Spleen (tissue), 11 donors: ENCODE measurements at regions not wholly inside any gene's neighbourhood (a gene's known extent, or its start where the extent isn't known, plus 50 kb on each side); places are given as distances from the start of the nearest gene placed in this dataset.

Experiments
- DNase-seq: peaks from one replicate; pipeline ENCODE4 v3.0.0-alpha.2; 2020
- H3K27ac ChIP-seq, 8 donors: fragments of 200-600 bp; sonication (generic) in 7 of 8; 1 replicate in 4 of 8; 2 replicates in 4 of 8; pipeline versions ENCODE4 v1.5.0 to v1.8.0; 2016 to 2021; ENCODE audit warnings: inconsistent platforms in 4 of 8, mild to moderate bottlenecking in 4 of 8, moderate library complexity in 1 of 8
- H3K27me3 ChIP-seq, 7 donors: fragments of 200-600 bp; sonication (generic) in 6 of 7; replicated peaks in 1 of 7; 1 replicate in 4 of 7; 2 replicates in 3 of 7; pipeline versions ENCODE4 v1.5.0 to v1.8.0; 2016 to 2021; ENCODE audit warnings: inconsistent platforms in 3 of 7, mild to moderate bottlenecking in 1 of 7
- H3K36me3 ChIP-seq, 6 donors: fragments of 200-600 bp; sonication (generic) in 5 of 6; 1 replicate in 4 of 6; 2 replicates in 2 of 6; pipeline versions ENCODE4 v1.5.0 to v1.8.0; 2016 to 2021; ENCODE audit warnings: inconsistent platforms in 2 of 6
- H3K4me1 ChIP-seq, 6 donors: fragments of 200-600 bp; sonication (generic) in 5 of 6; 1 replicate in 3 of 6; 2 replicates in 3 of 6; pipeline versions ENCODE4 v1.5.0 to v1.8.0; 2016 to 2021; ENCODE audit warnings: inconsistent platforms in 3 of 6
- H3K4me3 ChIP-seq, 8 donors: fragments of 200-600 bp; sonication (generic) in 7 of 8; 1 replicate in 4 of 8; 2 replicates in 4 of 8; pipeline versions ENCODE4 v1.5.0 to v1.8.0; 2016 to 2021; ENCODE audit warnings: inconsistent platforms in 4 of 8, mild to moderate bottlenecking in 4 of 8, moderate library complexity in 2 of 8
- H3K9me3 ChIP-seq, 8 donors: fragments of 200-600 bp; sonication (generic) in 7 of 8; 1 replicate in 4 of 8; 2 replicates in 4 of 8; pipeline versions ENCODE4 v1.5.0 to v1.8.0; 2016 to 2021; ENCODE audit warnings: inconsistent platforms in 4 of 8
- CTCF ChIP-seq, 11 experiments: fragments of 200-600 bp in 7 of 11; fragments of 450-650 bp in 4 of 11; sonication (generic) in 4 of 11; IDR thresholded peaks in 8 of 11; conservative IDR thresholded peaks in 3 of 11; 1 replicate in 7 of 11; 2 replicates in 4 of 11; pipeline versions ENCODE4 v1.4.0 to v1.8.0; 2016 to 2021; ENCODE audit warnings: antibody characterized with exemption in 11 of 11, inconsistent platforms in 4 of 11, mild to moderate bottlenecking in 1 of 11
- POLR2A ChIP-seq, 3 donors: fragments of 450-650 bp; IDR thresholded peaks; one replicate each; pipeline ENCODE4 v1.5.1; 2017; ENCODE audit warnings: antibody characterized with exemption in 3 of 3, mild to moderate bottlenecking in 1 of 3
- POLR2AphosphoS5 ChIP-seq, 3 donors: sonication (generic); formaldehyde crosslinking; IDR thresholded peaks; one replicate each; pipeline ENCODE4 v1.5.1; 2017; ENCODE audit warnings: antibody characterized with exemption in 3 of 3
- WGBS, 5 donors: extraction: QIAGEN DNeasy Blood & Tissue Kit in 3 of 5; methylation state at CpG; one replicate each; pipeline versions ENCODE4 v1.1.5 to v1.1.7; 2013 to 2018; 5-methylcytosine and 5-hydroxymethylcytosine counted together
- intact Hi-C: fragments of 100-400 bp; cut with DNase I; formaldehyde crosslinking; loops from one replicate; pipeline ENCODE4 v1.15.0; 2023; ENCODE audit warnings: low total_unique reads
- donor health status: healthy with polysubstance abuse.
- donor health status: DM: no; HTN: no; CAD: no; lungs with moderate emphysema.
- donor health status: DM: no; HTN: no; CAD: no.
- donor health status: Bipolar disorder and iron deficiency.
- donor health status: healthy.
- donor health status: DM: no; HTN: no; CAD: no.
- donor health status: DM: yes; HTN: yes; CAD: no.

- H3K9me3 ChIP-seq, result no peaks in the 10 kb centered on the region
Observed at GRCh38 chr12:46891306-46891705, 65.5 kb upstream of the SLC38A4 start.

GRCh38 chr12:46892034-46892705 lies 66.4 kb upstream of the SLC38A4 start:
- TF ChIP-seq CTCF (IDR thresholded peaks at IDR 0.05 in 8 of 11, conservative IDR thresholded peaks at IDR 0.05 in 3 of 11), result no peak
- TF ChIP-seq POLR2A (IDR thresholded peaks at IDR 0.05), result no peak
- no peak for TF ChIP-seq POLR2AphosphoS5 (IDR thresholded peaks at IDR 0.05)
- H3K9me3 ChIP-seq, result no peaks in the 10 kb centered on the region
- intact Hi-C loops, result no loop called here
- no peak overlapping the region for H3K4me3 ChIP-seq
- no peaks in the 10 kb centered on the region for H3K4me1 ChIP-seq
- no peak for DNase-seq
- H3K27ac ChIP-seq, result no peak overlapping the region
- peaks cover 0 to 8% (median 0%) of the 10 kb centered on the region in 7 donors for H3K27me3 ChIP-seq
- 76 to 84% (median 81%) methylated on average over 11 of the region's 11 CpGs for WGBS, 5 donors
- H3K36me3 ChIP-seq, result no peaks in the 10 kb centered on the region

More at GRCh38 chr12:46891306-46891705, 65.5 kb upstream of the SLC38A4 start:
- no peak for DNase-seq
- H3K4me1 ChIP-seq, result no peaks in the 10 kb centered on the region
- WGBS, 5 donors, result 85 to 95% (median 92%) methylated on average over 1 of the region's 1 CpG
- TF ChIP-seq POLR2A (IDR thresholded peaks at IDR 0.05), result no peak
- H3K36me3 ChIP-seq, result no peaks in the 10 kb centered on the region
- intact Hi-C loops, result no loop called here
- H3K27ac ChIP-seq, result no peak overlapping the region
- no peak overlapping the region for H3K4me3 ChIP-seq
- H3K27me3 ChIP-seq, result peaks cover 0 to 8% (median 0%) of the 10 kb centered on the region in 7 donors

- H3K4me3 ChIP-seq, result no peak overlapping the region
- peaks cover 0 to 8% (median 0%) of the 10 kb centered on the region in 7 donors for H3K27me3 ChIP-seq
- no peaks in the 10 kb centered on the region for H3K9me3 ChIP-seq
- no peaks in the 10 kb centered on the region for H3K4me1 ChIP-seq
- no peak for DNase-seq
- intact Hi-C loops, result no loop called here
- TF ChIP-seq POLR2AphosphoS5 (IDR thresholded peaks at IDR 0.05) (no peak), CTCF (IDR thresholded peaks at IDR 0.05 in 8 of 11, conservative IDR thresholded peaks at IDR 0.05 in 3 of 11) (no peak), POLR2A (IDR thresholded peaks at IDR 0.05) (no peak)
- H3K27ac ChIP-seq, result no peak overlapping the region
- H3K36me3 ChIP-seq, result no peaks in the 10 kb centered on the region
- 69 to 85% (median 76%) methylated on average over 4 of the region's 4 CpGs for WGBS, 5 donors
Observed at GRCh38 chr12:46892887-46893286, 67.1 kb upstream of the SLC38A4 start.

GRCh38 chr12:46893434-46893833 lies 67.6 kb upstream of the SLC38A4 start:
- WGBS, 5 donors, result 89 to 96% (median 95%) methylated on average over 1 of the region's 1 CpG
- Histone ChIP-seq H3K27ac (no peak overlapping the region), H3K36me3 (no peaks in the 10 kb centered on the region), H3K27me3 (peaks cover 0 to 8% (median 0%) of the 10 kb centered on the region in 7 donors), H3K4me1 (no peaks in the 10 kb centered on the region), H3K9me3 (no peaks in the 10 kb centered on the region), H3K4me3 (no peak overlapping the region)
- TF ChIP-seq POLR2AphosphoS5 (IDR thresholded peaks at IDR 0.05) (no peak), CTCF (IDR thresholded peaks at IDR 0.05 in 8 of 11, conservative IDR thresholded peaks at IDR 0.05 in 3 of 11) (no peak), POLR2A (IDR thresholded peaks at IDR 0.05) (no peak)
- no peak for DNase-seq
- intact Hi-C loops, result no loop called here
